HG03103 (cell line): ENCODE measurements at regions not wholly inside any gene's neighbourhood (a gene's known extent, or its start where the extent isn't known, plus 50 kb on each side); places are given as distances from the start of the nearest gene placed in this dataset.
A peak's percentile ranks its signal among the peaks of the same experiment; 100 is the strongest.

ENCODE experiments used
- ATAC-seq: cut with Tn5 transposase; IDR thresholded peaks from one replicate; pipeline ENCODE4 v1.9.1; 2021; ENCODE audit warnings: low read depth; ENCODE audit not compliant: unreplicated experiment

GRCh38 chr2:144333143-144333555 is 186.8 kb downstream of the ZEB2 start:
- ATAC-seq, result no peak

GRCh38 chr2:144332356-144333142 is 187.4 kb downstream of the ZEB2 start:
- peak; percentile 86 for ATAC-seq

GRCh38 chr2:144331674-144332355 is 188.1 kb downstream of the ZEB2 start:
- ATAC-seq, result peak; percentile 54

DNA sequence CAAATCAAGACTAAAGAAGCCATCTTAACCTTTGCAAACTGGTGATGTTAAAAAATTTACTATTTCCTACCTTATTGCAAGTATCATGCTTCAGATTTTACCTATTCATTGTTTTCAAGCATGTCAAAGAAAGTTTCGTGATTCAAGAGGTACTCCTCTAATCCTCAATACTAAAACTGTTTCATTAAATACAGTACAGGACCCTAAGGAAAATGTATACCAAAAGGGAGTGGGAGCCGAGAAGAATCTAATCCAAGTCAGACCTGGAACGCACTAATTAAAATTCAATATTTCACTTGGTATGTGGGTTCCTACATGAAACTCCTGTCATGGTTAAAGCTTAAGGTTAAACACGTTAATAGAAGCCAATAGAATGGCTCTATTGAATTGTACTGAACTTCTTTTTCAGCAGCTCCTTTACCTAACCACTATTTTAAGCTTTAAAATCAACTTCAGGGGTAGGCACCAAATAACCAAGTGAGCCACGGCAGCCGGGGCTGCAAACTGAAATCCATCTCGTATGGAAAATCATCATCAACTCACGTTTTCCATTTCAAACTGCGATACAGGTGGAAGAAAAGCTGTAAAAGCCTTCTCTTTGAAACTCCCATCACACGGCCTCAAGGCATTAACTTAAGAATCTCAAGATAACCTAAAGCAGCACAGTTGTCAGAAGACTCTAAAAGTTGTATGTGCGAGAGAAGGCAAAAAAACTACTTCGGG is 188.8 kb downstream of the ZEB2 start:
- no peak for ATAC-seq

- ATAC-seq, result no peak
Measured at GRCh38 chr2:144329472-144329871, 190.4 kb downstream of the ZEB2 start.

DNA sequence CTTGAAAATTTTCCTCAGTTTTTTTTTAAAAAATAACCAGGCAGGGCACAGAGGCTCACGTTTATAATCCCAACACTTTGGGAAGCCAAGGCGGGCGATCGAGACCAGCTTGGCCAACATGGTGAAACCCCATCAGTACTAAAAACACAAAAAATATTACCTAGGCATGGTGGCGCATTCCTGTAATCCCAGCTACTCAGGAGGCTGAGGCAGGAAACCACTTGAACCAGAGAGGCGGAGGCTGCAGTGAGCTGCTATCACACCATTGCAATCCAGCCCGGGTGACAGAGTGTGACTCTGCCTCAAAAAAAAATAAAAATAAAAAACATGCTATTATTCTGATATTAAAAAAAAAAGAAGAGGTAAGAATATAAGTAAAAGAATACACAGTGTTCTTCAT is 191.0 kb downstream of the ZEB2 start:
- ATAC-seq, result no peak

DNA sequence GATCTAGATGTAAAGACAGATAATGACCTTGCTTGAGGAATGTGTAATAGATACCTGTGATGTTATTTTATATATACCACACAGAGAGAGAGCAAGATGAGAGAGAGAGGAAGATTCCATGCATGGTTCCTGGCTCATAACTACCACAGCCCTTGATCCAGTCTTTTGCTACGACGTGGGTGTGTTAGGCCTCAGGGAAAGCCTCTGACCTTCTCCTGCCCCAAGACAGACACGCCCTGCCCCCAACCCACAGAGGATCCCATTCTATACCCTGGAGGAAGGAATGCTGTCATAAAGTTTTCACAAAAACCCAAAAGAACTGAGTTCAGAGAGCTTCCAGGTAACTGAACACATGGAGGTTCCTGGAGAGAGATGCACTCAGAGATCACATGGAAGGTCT is 193.1 kb downstream of the ZEB2 start:
- no peak for ATAC-seq

- ATAC-seq, result peak; percentile 47
Measured at GRCh38 chr2:144325086-144325485, 194.8 kb downstream of the ZEB2 start.

- ATAC-seq, result no peak
Measured at GRCh38 chr2:144324446-144325045, 195.4 kb downstream of the ZEB2 start.

GRCh38 chr2:144323946-144324345 is 196.0 kb downstream of the ZEB2 start:
- peak; percentile 55 for ATAC-seq

DNA sequence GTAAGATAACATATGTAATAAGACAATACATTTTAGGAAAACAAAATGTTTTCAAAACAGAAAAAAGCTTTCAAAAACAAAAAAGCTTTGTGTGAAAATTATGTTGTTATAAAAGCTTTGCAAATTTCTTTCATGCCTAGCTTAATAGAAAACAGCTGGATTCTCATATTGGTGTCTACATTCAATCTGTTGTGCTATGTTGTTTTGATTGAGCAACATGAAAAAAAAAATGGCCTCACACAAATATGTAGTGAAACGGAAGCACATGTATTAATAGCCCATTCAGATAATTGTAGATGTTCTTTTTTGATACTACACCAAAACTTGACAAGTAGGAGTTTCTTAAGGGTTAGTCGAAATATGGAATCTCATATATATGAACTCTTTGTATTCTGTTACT is 197.5 kb downstream of the ZEB2 start:
- ATAC-seq, result no peak

- ATAC-seq, result no peak
Measured at GRCh38 chr2:144320491-144320890, 199.4 kb downstream of the ZEB2 start.

DNA sequence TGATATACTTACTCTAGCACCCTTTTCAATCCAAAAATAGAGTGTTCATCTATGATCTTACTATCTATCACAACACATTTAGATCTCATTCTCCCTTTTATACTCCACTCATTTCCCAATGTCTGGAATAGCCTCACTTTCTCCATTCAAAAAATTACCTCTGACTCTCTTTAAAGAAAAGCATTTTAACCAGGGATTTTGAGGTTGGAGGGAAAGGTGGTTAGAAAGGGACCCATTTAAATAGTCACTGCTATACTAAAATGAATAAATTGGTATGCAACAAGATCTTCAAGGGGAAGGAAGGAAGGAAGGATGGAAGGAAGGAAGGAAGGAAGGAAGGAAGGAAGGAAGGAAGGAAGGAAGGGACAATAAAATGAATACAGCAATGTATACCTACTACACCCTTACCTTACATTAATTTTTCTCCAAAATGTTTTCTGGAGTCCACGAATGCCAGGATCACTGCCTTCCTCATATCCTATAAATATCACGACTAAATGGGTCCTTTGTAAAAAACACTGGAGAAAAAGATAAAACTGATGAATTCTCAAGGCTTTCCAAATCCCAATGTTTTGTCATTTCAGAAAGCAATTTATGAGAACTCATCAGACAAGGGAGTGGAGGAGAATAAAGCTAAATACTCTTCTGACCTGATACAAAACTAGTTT is 202.7 kb downstream of the ZEB2 start:
- ATAC-seq, result no peak

DNA sequence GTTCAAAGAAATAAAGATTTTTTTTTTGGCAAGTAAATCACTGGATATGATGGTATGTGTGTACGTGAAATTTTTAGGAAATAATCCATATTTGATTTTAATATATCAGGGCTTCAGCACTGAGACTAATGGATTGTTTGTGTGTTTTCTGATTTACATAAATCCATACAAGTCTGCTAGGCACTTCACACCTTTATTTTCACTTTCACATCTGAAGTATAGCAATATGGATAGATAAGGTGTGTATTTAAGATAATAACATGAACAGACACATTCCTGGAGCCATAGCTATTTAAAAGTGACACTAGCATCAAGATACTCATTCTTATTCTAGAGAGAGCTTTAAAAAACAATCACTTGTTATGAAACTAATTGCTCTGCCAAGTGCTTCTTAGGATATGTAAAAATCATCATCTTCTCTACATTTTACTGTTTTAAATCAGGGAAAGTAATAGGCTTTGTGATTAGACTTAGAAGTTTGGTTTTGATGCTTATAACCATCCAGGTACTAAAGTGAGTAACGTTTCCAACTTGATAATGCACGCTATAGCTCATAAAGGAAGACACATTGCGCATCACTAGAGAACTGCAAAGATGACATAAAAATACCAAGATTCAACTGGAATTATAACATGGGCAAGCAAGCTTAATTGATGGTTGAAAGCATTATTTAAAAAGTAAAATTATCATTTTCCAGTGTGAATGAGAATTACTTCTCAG is 208.9 kb downstream of the ZEB2 start:
- no peak for ATAC-seq

- no peak for ATAC-seq
Measured at GRCh38 chr2:144310484-144310883, 209.4 kb downstream of the ZEB2 start.

DNA sequence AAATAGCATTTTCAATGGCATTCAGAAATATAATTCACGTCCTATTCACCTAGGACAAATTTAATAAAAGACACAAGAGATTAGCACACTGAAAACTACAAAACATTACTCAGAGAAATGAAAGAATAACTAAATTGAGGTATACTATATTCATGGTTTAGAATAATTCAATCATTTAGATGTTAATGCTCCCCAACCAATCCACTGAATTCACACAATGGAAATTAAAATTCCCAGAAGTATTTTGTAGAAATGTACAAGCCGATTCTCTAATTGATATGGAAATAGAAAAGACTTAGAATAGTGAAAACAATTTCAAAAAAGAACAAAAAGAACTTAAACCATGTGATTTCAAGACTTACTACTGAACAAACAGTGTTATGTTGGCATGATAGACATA is 212.2 kb downstream of the ZEB2 start:
- no peak for ATAC-seq

DNA sequence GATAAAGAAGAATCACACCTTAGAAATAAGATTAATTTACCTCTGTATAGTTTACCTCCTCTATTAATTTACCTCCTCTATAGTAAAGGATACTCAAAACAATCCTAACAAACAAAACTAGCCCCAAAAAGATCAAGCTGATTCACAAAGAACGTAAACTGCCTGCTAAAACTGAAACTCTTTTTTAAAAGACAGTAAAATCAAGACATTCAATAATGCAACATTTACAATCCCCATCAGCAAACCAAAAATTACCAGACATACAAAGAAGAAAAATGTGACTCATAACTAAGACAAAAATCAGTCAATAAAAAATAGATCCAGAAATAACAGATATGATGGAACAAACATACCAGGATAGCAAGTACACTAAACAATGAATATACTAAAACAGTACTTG is 215.7 kb downstream of the ZEB2 start:
- ATAC-seq, result no peak

DNA sequence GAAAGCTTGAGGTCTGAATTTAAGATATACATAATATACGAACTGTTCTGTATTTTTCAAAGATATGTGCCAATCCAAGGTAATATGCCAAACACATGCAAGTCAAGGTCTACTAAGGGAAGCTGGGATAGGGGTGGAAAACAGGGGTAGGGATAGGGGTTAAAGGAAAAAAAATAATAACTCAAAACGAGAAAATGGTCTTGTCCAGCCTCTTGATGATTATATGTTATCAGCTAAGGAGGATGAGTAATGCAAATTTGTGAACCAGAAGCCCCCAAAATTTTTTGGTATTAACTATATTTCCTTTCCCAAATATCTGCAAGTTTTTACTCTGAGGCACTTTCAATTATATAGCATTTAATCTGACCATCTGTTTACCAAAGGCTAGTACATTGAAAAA is 219.3 kb downstream of the ZEB2 start:
- no peak for ATAC-seq

DNA sequence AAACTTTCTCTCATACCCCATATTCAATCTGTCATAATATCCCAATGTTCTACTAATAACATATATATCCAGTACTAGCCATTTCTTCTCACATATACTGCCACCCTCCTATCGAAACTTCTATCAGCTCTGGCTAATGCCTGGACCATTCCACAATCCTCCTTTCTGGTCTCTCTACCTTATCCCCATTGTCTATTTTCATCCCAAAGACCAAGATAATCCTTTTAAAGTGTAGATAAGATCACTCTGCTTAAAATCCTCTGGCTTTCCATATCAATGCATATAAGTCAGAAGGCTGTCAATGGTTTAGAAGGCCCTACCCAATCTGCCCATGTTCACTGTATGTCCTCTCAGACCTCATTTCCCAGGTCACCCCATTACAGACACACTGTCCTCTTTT is 229.6 kb downstream of the ZEB2 start:
- ATAC-seq, result no peak

GRCh38 chr2:144288438-144288837 is 231.5 kb downstream of the ZEB2 start:
- no peak for ATAC-seq
